ENCODE measurements at regions not wholly inside any gene's neighbourhood (a gene's known extent, or its start where the extent isn't known, plus 50 kb on each side); places are given as distances from the start of the nearest gene placed in this dataset.
A peak's percentile ranks its signal among the peaks of the same experiment; 100 is the strongest.

- FAIRE-seq = no peak
- CTCF ChIA-PET (ENCODE audit: partially characterized antibody) = no interaction called here
- no peaks in the 10 kb centered on the region for H3K9me3 ChIP-seq (ENCODE audit: insufficient read depth in 2 of 2, low read depth in 1 of 2, low read length in 1 of 2)
These were observed 295.9 kb upstream of the ITGA1 start for GRCh38 chr5:52491818-52492217.

More at GRCh38 chr5:52491818-52492217, 295.9 kb upstream of the ITGA1 start:
- H3K79me2 ChIP-seq (ENCODE audit: control insufficient read depth in 1 of 2, insufficient read depth in 2 of 2, low read length in 2 of 2) = no peaks in the 10 kb centered on the region
- H3K9ac ChIP-seq (replicated peaks in 1 of 4; ENCODE audit: extremely low read depth in 1 of 4, low read depth in 3 of 4, low read length in 3 of 4) = no peak overlapping the region
- no peak overlapping the region for H3K56ac ChIP-seq (replicated peaks; ENCODE audit: insufficient read length, low read depth, low read length)
- no peaks in the 10 kb centered on the region for H4K20me1 ChIP-seq (replicated peaks in 1 of 2; ENCODE audit: control insufficient read depth in 1 of 2, insufficient read depth in 2 of 2, low read length in 2 of 2)
- no peaks in the 10 kb centered on the region for H3K79me1 ChIP-seq (ENCODE audit: low read depth, low read length)
- no peak overlapping the region for H2AK5ac ChIP-seq (ENCODE audit: low read depth, low read length)
- TF ChIP-seq CEBPB (IDR thresholded peaks at IDR 0.05; ENCODE audit: low read depth, low read length) = no peak
- no peak for TF ChIP-seq CHD2 (IDR thresholded peaks at IDR 0.05; ENCODE audit: low read length)
- TF ChIP-seq EGR1 (IDR thresholded peaks at IDR 0.05; ENCODE audit: borderline replicate concordance, low read depth, low read length) = no peak
- TF ChIP-seq RXRA (IDR thresholded peaks at IDR 0.05; ENCODE audit: insufficient read depth, low read depth, low read length) = no peak
- TF ChIP-seq JUND (IDR thresholded peaks at IDR 0.05; ENCODE audit: low read length) = no peak
- no peak for TF ChIP-seq PHF8 (conservative IDR thresholded peaks at IDR 0.05; ENCODE audit: low read depth, low read length)
- no peak for TF ChIP-seq KDM5A (IDR thresholded peaks at IDR 0.05; ENCODE audit: low read length)
- no peak overlapping the region for H4K5ac ChIP-seq (ENCODE audit: insufficient read length, low read depth, low read length)
- H2BK20ac ChIP-seq (ENCODE audit: low read length) = no peak overlapping the region
- H3K18ac ChIP-seq (ENCODE audit: extremely low read depth, low read length) = no peak overlapping the region
- POLR2A ChIA-PET (ENCODE audit: partially characterized antibody) = no interaction called here
- no peaks in the 10 kb centered on the region for H3K36me3 ChIP-seq (ENCODE audit: control insufficient read depth in 2 of 4, insufficient read depth in 4 of 4, low read length in 3 of 4)
- no peak overlapping the region for H2BK15ac ChIP-seq (ENCODE audit: low read length)
- H3K27me3 ChIP-seq (replicated peaks in 1 of 4; ENCODE audit: control insufficient read depth in 3 of 4, extremely low read depth in 1 of 4, insufficient read depth in 3 of 4, low read length in 3 of 4) = no peaks in the 10 kb centered on the region
- no peak overlapping the region for H3K27ac ChIP-seq (ENCODE audit: low read depth, low read length)
- H2BK5ac ChIP-seq (ENCODE audit: low read depth, low read length) = no peak overlapping the region
- H3K4me1 ChIP-seq (replicated peaks in 1 of 4; ENCODE audit: control insufficient read depth in 3 of 4, insufficient read depth in 4 of 4, low read length in 3 of 4) = no peaks in the 10 kb centered on the region
- H4K8ac ChIP-seq (ENCODE audit: extremely low read depth, insufficient read depth, low read length) = no peak overlapping the region
- no peak overlapping the region for H3K14ac ChIP-seq (ENCODE audit: insufficient read length)
- H2BK12ac ChIP-seq (ENCODE audit: low read depth, low read length) = no peak overlapping the region
- H3K4ac ChIP-seq (replicated peaks; ENCODE audit: insufficient read length, low read depth, low read length) = no peak overlapping the region
- H2AFZ ChIP-seq (ENCODE audit: low read length) = 0 out of 2 replicates have a peak overlapping the region, but pooled peaks have one; percentile 24
- no peak overlapping the region for H3K4me3 ChIP-seq (ENCODE audit: extremely low read depth in 1 of 4, insufficient read depth in 2 of 4, low read depth in 3 of 4, low read length in 4 of 4)
- H3K23me2 ChIP-seq (ENCODE audit: low read depth, low read length) = no peaks in the 10 kb centered on the region
- no peak overlapping the region for H2BK120ac ChIP-seq (replicated peaks; ENCODE audit: low read depth, low read length)
- no peak overlapping the region for H3K4me2 ChIP-seq (ENCODE audit: insufficient read depth in 1 of 2, low read depth in 2 of 2, low read length in 2 of 2)
- no peak overlapping the region for H4K91ac ChIP-seq (replicated peaks; ENCODE audit: insufficient read length, low read length)
- DNase-seq (ENCODE audit: low read depth in 1 of 2, low spot score in 2 of 2) = no peak
- H3K23ac ChIP-seq (ENCODE audit: insufficient read length) = no peak overlapping the region

All from H1 (cell line).